T-helper 1 cell treated with Interleukin-12 subunit alpha and Interleukin-12 subunit beta and Interleukin-4 antibody, amounts not matched to agents 30 μg/mL and 1 μg/mL, for 36 hours (primary cell): ENCODE measurements at regions not wholly inside any gene's neighbourhood (a gene's known extent, or its start where the extent isn't known, plus 50 kb on each side); places are given as distances from the start of the nearest gene placed in this dataset.

Experiments used
- H3K27ac Mint-ChIP-seq: one replicate; pipeline ENCODE4 v1.8.0; 2021; ENCODE audit warnings: mild to moderate bottlenecking, mixed read lengths
- H3K27me3 Mint-ChIP-seq: one replicate; pipeline ENCODE4 v1.8.0; 2021; ENCODE audit warnings: low read depth, mixed read lengths
- H3K36me3 Mint-ChIP-seq: one replicate; pipeline ENCODE4 v1.8.0; 2021; ENCODE audit warnings: low read depth, mixed read lengths
- H3K4me1 Mint-ChIP-seq: one replicate; pipeline ENCODE4 v1.8.0; 2021; ENCODE audit warnings: low read depth, mixed read lengths
- H3K4me3 Mint-ChIP-seq: one replicate; pipeline ENCODE4 v1.8.0; 2021; ENCODE audit warnings: mild to moderate bottlenecking, moderate library complexity, mixed read lengths
- H3K9me3 Mint-ChIP-seq: one replicate; pipeline ENCODE4 v1.8.0; 2021; ENCODE audit warnings: mixed read lengths

DNA sequence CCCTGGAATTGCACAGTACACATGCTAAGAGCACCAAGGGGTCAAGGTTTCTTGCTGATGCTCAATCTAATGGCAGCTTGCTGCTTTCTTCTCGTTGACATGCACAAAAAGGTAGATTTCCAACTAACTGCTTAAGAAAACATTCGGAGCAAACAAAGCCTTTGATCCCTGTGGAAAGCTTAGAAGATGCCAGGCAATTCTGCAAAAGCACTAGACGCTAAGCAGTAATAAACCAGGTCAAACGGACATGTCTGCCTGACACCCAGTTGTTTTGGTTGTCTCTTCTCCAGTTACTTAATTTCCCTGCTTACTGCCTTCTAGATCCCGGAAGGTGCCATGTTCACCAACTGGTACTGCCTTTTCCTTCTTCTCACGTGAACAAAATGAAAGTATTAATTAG, 100.5 kb upstream of the TMCC3 start:
- Mint-ChIP-seq H3K4me3 (no peak overlapping the region), H3K27me3 (peaks cover 21% of the 10 kb centered on the region), H3K4me1 (no peaks in the 10 kb centered on the region), H3K36me3 (no peaks in the 10 kb centered on the region), H3K9me3 (no peaks in the 10 kb centered on the region), H3K27ac (no peak overlapping the region)

DNA sequence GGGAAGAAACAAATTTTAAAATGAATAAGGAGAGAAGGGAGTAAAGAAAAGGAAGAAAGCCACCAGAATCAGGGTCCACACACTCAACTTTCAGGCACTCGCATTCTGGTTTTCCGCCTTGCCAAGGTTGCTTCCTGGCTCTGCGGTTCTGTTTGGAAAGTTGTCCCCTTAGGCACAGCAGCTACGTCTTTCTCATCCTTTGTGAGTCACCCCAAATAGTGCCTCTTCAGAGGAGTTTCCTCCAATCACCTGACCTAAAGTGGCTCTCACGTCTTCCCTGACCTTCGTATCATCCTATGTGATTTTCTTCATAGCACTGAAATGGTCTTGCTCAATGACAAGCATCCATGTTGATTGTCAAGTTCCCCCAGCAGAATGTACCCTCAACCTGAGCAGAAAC, 99.5 kb upstream of the TMCC3 start:
- Mint-ChIP-seq H3K36me3 (no peaks in the 10 kb centered on the region), H3K4me1 (no peaks in the 10 kb centered on the region), H3K27me3 (peaks cover 25% of the 10 kb centered on the region), H3K9me3 (no peaks in the 10 kb centered on the region), H3K4me3 (no peak overlapping the region), H3K27ac (no peak overlapping the region)

DNA sequence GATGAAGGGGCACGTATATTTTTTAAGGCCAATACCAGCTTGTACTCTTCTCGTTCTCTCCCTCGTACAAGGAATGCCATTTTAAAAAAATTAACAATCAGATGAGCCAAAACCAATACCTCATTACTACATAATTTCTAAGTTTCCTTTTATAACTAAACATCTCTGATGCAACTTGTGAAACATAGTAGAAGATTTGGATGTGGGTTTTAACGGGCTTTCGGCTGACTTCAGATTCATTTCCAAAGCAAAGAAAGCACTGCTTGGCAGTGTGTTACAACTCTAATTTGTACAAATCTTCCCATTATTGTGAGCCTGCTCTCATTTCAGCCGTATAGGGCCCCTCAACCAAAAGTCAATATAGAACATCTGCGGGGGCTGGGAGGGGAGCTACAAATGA, 99.1 kb upstream of the TMCC3 start:
- Mint-ChIP-seq H3K9me3 (no peaks in the 10 kb centered on the region), H3K4me3 (no peak overlapping the region), H3K27me3 (peaks cover 28% of the 10 kb centered on the region), H3K36me3 (no peaks in the 10 kb centered on the region), H3K27ac (no peak overlapping the region), H3K4me1 (no peaks in the 10 kb centered on the region)

DNA sequence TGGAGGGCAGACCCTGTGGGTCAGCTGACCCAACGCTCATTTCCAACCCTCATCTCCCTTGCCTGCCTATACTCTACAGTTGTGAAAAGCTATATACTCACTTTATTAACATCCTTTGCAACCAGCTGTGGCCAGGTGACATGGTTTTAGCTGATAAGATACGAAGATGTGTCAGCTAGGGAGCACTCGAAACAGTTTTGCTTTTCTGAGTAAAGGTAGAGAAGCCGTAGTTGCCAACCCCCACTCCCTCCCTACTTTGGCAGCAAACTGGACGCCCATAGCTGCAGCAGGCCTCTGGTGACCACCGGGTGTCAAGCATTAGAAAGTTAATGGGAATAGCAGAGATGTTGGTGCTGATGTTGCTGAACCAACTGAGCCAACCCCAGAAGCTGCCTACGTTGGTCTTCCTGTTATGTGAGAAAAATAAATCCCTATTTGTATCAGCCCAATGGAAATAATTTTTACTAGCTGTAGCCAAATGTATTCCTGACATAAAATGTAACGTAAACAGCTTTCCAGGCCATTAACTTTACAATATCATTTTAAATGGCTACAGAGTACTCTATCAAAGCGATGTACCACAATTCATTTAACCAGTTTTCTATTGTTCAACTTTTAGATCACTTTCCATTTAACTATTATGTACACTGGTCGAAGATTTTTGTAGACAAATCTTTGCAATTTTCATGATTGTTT, 98.5 kb upstream of the TMCC3 start:
- no peaks in the 10 kb centered on the region for H3K9me3 Mint-ChIP-seq
- no peaks in the 10 kb centered on the region for H3K4me1 Mint-ChIP-seq
- H3K36me3 Mint-ChIP-seq, result no peaks in the 10 kb centered on the region
- H3K27me3 Mint-ChIP-seq, result peaks cover 32% of the 10 kb centered on the region
- H3K27ac Mint-ChIP-seq, result no peak overlapping the region
- no peak overlapping the region for H3K4me3 Mint-ChIP-seq

DNA sequence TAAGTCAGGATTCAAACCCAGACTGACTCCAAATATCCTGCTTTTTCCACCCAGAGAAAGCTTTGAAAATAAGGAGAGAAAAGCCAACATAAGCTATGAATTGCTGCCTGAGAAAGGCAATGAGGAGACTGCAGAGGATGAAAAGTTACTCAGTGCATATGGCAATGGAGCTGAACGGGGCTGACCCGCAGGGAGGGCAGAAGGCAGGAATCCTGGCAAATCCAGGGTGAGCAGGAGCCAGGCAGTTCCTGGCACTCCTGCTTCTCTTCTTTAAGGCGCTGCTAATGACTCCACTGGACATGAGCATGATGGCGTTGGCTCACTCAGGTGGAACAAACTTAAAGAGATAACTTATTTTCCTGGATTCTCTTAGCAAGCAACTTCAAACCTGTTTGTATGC, 95.2 kb upstream of the TMCC3 start:
- Mint-ChIP-seq H3K36me3 (no peaks in the 10 kb centered on the region), H3K4me3 (no peak overlapping the region), H3K9me3 (no peaks in the 10 kb centered on the region), H3K27ac (no peak overlapping the region), H3K4me1 (no peaks in the 10 kb centered on the region), H3K27me3 (peaks cover 21% of the 10 kb centered on the region)

DNA sequence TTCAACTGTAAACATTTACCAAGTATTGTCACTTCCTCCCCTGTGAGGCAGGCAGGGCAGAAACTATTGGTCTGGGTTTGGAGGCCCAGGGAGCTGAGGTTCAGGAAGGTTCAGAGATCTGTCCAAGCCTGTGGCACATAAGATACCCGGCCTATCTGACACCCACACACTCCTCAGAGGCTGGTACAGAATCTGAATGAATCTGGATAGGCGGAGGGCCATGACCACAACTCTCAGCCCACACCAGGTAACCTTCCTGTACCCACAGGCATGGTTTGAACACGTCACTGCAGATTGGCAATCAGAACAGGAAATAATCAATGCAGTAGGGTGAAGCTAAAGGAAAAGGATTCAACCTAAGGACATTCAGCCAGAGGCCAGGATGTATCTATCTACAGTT, 92.8 kb upstream of the TMCC3 start:
- peaks cover 21% of the 10 kb centered on the region for H3K27me3 Mint-ChIP-seq
- H3K36me3 Mint-ChIP-seq, result no peaks in the 10 kb centered on the region
- H3K4me3 Mint-ChIP-seq, result no peak overlapping the region
- H3K9me3 Mint-ChIP-seq, result no peaks in the 10 kb centered on the region
- H3K4me1 Mint-ChIP-seq, result no peaks in the 10 kb centered on the region
- H3K27ac Mint-ChIP-seq, result no peak overlapping the region

DNA sequence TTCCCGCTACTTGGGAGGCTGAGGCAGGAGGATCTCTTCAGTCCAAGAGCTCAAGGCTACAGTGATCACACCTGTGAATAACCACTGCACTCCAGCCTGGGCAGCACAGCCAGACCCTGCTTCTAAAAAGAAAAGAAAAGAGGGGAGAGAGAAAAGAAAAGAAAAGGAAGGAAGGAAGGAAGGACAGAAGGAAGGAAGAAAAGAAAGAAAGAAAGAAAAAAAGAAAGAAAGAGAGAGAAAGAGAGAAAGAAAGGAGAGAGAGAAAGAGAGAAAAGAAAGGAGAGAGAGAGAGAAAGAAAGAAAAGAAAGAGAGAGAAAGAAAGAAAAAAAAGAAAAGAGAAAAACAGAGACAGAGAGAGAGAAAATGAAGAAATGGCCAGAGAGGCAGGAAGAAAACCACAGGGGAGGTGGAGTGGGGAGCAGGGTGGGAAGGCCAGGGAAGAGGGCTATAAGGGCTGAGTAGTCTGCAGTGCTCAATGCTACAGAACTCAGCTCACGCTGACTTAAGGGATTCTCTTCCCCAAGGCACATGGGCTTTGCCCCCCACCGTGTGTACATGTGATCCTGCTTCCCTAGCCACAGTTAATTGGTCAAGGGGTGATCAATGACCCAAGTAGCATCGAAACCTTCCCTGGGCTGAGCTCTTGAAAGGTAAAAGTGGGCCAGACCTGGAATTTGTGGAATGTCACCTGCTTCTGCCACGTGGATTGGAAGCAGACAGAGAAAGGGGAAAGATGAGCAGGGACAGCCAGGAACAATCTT, 90.4 kb upstream of the TMCC3 start:
- Mint-ChIP-seq H3K36me3 (no peaks in the 10 kb centered on the region), H3K9me3 (no peaks in the 10 kb centered on the region), H3K27me3 (peaks cover 11% of the 10 kb centered on the region), H3K4me3 (no peak overlapping the region), H3K27ac (no peak overlapping the region), H3K4me1 (no peaks in the 10 kb centered on the region)

DNA sequence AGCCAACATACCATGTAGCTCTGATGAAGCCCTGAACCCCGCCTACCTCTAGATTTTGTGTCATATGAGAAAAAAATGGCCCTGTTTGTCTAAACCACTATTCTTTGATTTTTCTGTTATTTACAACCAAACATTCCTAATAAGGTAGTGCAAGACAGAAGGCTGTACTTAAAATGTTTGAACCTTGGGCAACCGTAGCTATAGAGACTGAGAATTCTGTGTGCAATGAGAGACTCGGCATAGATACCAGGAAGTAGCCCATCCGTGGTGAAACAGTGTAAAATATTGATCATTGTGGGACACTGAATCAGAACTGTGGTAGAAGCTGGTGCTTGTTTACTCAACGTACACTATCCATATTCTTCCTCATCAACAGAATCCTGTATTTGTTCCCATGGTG, 86.5 kb upstream of the TMCC3 start:
- H3K27ac Mint-ChIP-seq, result no peak overlapping the region
- no peaks in the 10 kb centered on the region for H3K9me3 Mint-ChIP-seq
- H3K4me1 Mint-ChIP-seq, result no peaks in the 10 kb centered on the region
- no peak overlapping the region for H3K4me3 Mint-ChIP-seq
- no peaks in the 10 kb centered on the region for H3K36me3 Mint-ChIP-seq
- no peaks in the 10 kb centered on the region for H3K27me3 Mint-ChIP-seq

DNA sequence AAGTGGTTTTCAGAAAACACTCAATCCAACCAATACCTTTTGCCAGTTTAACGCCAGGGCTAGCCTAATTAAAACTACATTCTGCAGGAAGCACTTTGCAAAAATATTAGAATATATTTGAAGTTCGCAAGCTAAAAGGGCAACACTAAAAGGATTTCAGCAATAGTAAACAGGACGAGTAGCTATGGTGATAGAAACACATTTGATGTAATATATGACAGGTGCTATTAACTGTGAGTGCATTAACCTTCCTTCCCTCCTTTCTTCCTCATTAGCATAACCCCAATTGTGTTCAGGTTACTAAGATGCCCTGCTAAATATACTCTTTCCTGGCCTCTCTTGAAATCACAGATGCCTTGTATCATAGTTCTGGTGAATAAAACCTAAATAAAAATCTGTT, 85.6 kb upstream of the TMCC3 start:
- Mint-ChIP-seq H3K36me3 (no peaks in the 10 kb centered on the region), H3K4me1 (no peaks in the 10 kb centered on the region), H3K27ac (no peak overlapping the region), H3K4me3 (no peak overlapping the region), H3K9me3 (no peaks in the 10 kb centered on the region), H3K27me3 (no peaks in the 10 kb centered on the region)

DNA sequence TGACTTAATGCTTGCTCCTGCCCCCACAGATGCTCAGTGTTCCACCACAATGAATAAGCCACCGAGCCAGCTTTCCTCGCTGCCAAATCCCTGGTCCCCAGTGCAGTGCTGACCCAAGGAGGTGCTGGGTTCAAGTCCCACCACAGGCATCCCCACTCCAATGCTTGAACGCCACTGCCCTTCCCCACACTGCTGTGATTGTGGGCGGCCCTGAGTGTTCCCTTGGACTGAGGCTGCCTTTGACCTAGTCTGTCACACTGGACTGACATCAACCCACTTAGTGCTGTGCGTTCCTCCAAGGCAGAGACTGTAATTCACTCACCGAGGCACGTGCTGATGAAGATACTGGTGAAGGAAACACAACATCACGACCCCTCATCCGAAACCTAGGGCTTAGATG, 83.4 kb upstream of the TMCC3 start:
- H3K27ac Mint-ChIP-seq, result no peak overlapping the region
- no peaks in the 10 kb centered on the region for H3K9me3 Mint-ChIP-seq
- H3K4me1 Mint-ChIP-seq, result no peaks in the 10 kb centered on the region
- H3K4me3 Mint-ChIP-seq, result no peak overlapping the region
- no peaks in the 10 kb centered on the region for H3K27me3 Mint-ChIP-seq
- no peaks in the 10 kb centered on the region for H3K36me3 Mint-ChIP-seq

DNA sequence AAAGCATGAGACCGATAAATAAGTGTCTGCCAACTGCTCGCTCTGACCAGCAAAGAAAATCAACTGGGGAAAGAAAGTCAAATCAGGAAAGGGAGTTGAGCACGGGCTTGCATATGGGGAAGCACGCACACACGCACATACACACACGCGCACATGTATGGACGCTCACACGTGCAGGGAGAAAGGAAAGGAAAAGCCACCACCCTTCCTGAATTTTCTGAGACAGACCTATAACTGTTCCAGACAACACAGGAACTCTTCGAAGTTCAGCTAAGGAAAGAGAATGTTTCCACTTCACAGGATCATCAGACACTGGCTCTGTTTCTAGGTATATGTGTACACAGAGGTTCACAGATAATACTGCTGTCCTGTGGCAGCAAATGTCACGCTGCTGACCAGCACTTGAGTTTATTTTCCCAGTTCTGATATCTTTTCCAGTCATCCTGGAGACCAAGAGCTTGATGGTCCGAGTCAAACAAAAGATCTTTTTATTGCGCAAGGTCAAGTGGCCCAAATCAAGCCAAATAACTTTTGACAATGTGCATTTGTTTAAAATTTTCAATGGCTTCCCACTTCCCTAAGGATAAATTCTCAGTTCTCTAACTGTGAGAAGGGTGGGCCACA, 82.1 kb upstream of the TMCC3 start:
- Mint-ChIP-seq H3K27me3 (no peaks in the 10 kb centered on the region), H3K4me1 (no peaks in the 10 kb centered on the region), H3K9me3 (no peaks in the 10 kb centered on the region), H3K4me3 (no peak overlapping the region), H3K27ac (no peak overlapping the region), H3K36me3 (no peaks in the 10 kb centered on the region)

DNA sequence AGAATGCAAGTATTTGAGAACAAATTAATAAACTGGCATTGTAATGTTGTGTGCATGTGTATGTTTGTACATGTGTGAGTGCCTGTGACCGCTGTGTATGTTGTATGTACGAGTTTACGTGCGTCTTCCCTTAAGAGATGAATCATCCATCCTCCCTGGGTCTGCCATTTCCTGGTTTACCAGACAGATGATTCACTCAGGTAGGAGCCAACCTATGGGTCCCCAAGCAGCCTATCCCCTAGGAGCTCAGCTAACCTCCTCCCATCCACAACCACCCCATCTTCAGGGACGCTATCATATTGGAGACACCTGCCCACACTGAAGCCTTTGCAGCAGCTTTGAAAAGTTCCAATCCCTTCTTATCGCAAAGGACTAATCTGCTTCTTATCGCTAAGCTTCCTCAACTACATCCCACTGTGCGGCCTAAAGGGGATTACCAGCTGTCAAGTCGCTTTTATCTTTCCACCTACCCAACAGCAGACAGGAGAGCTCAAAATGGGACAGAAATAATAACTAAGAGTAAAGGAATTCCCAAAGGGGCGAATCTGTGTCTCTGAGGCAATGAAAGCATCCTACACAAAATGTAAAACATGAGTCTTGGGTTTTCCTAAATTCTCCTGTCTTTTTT, 81.5 kb upstream of the TMCC3 start:
- H3K9me3 Mint-ChIP-seq, result no peaks in the 10 kb centered on the region
- no peaks in the 10 kb centered on the region for H3K27me3 Mint-ChIP-seq
- no peak overlapping the region for H3K27ac Mint-ChIP-seq
- no peak overlapping the region for H3K4me3 Mint-ChIP-seq
- no peaks in the 10 kb centered on the region for H3K36me3 Mint-ChIP-seq
- H3K4me1 Mint-ChIP-seq, result no peaks in the 10 kb centered on the region

DNA sequence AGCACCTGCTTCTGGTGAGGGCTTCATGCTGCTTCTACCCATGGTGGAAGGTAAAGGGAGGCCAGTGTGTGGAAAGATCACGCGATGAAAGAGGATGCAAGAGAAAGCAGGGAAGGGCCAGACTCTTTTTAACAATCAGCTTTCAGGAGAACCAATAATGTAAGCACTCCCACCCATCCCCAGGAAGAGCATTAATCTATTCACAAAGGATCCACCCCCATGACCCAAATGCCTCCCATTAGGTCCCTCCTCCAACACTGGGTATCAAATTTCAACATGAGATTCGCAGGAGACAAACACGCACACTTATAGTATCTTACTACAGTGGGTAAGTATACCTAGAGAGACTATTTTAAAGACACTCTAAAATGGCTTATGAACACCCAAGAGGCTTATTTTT, 80.5 kb upstream of the TMCC3 start:
- Mint-ChIP-seq H3K9me3 (no peaks in the 10 kb centered on the region), H3K36me3 (no peaks in the 10 kb centered on the region), H3K27ac (no peak overlapping the region)

DNA sequence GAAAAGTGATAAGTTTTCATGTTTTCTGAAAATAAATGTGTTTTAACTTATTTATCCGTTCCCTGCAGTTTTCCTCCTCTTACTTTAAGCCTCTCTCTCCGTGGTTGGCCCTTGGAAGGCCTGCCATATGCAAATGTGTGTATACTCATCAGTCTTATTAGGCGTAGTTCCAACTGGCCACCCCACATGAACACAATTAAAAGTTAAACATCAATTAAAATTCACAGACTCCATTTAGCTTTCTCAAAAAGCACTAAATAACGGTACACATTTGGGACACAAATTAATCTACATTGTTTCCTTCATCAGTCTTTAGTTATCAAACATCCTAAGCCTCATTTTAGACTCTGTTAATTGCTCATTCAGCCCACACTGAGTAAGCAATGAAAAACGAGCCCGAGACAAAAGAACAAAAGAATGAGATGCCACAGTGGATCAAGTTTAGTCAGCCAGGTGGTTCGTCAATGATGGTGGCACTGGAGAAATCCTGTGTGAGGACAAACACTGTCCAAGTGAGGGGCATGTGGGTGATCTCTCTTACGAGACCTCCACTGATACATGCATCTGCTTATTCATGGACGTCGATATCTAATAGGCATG, 76.0 kb upstream of the TMCC3 start:
- no peaks in the 10 kb centered on the region for H3K4me1 Mint-ChIP-seq
- no peaks in the 10 kb centered on the region for H3K9me3 Mint-ChIP-seq
- no peak overlapping the region for H3K4me3 Mint-ChIP-seq
- H3K27me3 Mint-ChIP-seq, result no peaks in the 10 kb centered on the region
- no peak overlapping the region for H3K27ac Mint-ChIP-seq
- H3K36me3 Mint-ChIP-seq, result no peaks in the 10 kb centered on the region

More for the DNA sequence above, 80.5 kb upstream of the TMCC3 start:
- H3K4me1 Mint-ChIP-seq, result no peaks in the 10 kb centered on the region
- no peak overlapping the region for H3K4me3 Mint-ChIP-seq
- H3K27me3 Mint-ChIP-seq, result no peaks in the 10 kb centered on the region
